NCI-H146 treated with DMSO at 0.1 percent for 48 hours (cell line): ENCODE measurements at regions not wholly inside any gene's neighbourhood (a gene's known extent, or its start where the extent isn't known, plus 50 kb on each side); places are given as distances from the start of the nearest gene placed in this dataset.

Experiments
- DNase-seq: peaks from one replicate; lab custom pipeline; 2025; ENCODE audit not compliant: unreplicated experiment; lab: John Stamatoyannopoulos, UW

DNA sequence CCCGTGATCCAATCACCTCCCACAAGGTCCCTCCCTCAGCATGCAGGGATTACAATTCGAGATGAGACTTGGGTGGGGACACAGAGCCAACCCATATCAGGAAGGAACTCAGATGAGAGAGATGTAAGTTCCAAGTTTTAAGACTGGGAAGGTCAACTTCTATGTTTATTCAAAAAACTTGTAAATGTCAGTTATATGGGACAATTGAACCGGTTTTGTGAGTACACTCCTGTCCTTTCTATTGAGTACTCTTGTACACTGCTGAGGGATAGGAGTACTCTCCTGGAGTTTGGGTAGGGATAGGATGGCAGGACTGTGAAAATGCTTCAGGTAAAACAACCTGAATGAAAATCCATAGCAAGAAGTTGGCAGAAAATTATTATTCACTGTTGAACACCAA, 239.1 kb downstream of the ZNF674 start:
- no peak for DNase-seq

DNA sequence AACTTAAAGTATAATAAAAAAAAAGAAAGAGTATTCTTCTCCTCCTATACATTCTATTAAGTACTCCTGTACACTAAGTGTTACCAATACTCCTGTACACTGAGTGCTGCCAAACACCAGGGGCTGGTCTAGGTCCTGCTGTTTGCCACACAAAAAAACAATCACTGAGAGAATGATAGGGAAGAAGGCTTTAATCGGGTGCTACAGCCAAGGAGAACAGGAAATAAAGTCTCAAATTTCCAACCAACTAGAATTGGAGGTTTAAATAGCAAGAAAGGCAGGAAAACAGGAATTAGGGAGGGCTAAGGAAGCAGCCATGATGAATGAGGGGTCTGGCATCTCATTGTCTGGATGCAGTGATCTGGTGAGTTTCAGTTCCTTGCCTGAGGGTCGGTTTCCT, 239.8 kb downstream of the ZNF674 start:
- DNase-seq = no peak

DNA sequence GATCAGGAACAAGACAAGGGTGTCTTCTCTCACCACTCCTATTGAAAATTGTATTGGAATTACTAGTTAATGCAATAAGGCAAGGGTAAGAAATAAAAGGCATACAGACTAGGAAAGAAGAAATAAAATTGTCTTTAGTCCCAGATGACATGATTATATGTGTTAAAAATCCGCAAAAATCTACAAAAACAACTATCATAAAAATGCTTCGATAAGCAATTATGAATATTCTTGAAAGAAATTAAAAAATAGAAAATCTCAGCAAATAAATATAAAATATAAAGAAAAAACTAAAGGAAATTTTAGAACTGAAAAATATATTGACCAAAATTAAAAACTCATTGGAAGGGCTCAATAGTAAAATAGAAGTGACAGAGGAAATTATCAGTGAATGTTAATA, 243.3 kb downstream of the ZNF674 start:
- no peak for DNase-seq

DNA sequence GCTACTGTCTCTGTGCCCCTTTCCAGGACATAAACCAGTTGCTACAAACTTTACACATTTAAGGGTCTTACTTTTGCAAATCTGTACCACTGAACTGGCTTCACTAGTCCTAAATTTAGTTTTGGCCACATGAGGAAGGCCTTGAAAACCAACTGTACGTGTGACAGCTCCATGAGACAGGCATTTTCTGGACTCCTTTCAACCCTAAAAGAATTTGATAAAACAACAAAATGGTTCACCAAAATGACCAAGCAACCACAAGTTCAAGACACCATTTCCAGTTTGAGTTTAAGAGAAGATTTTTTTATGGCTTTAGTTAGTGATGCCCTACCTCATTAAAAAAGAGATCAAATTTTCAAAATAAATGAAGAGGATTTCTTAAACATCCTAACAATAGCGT, 246.4 kb downstream of the ZNF674 start:
- DNase-seq = no peak

DNA sequence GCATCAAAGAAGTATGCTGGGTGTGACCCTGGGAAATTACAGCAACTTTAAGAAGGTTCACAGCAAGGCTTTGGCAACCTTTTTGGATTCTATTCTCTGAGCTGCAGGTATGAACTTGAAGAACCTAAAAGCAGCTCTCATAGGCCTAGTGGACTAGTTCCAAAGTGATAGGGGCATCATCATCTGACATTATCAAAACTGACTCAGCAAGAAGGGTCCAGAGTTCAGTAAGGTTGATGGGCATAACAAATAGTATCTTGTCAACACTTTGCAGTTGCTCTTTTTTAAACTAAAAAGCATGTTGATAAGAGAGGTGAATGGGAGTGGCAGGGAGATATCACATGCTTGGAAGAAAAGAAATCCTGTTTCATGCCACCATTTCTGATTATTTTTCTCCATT, 249.3 kb downstream of the ZNF674 start:
- DNase-seq = no peak

DNA sequence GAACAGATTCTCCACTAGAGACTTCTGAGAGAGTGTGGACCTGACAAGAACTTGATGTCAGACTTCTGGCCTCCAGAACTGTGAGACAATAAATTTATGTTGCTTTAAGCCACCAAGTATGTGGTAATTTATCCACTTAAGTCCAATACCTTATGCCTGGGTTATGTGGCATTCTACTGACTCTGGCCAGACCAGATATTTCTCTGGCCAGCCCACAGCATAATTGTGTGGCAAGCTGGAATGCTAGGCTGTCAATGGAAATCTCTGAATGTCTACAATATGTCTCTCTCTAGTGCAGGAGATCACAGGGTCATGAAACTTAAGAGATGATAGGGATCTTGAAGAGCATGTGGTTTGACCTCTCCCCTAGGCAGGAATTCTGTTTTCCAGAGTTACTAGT, 251.0 kb downstream of the ZNF674 start:
- no peak for DNase-seq

DNA sequence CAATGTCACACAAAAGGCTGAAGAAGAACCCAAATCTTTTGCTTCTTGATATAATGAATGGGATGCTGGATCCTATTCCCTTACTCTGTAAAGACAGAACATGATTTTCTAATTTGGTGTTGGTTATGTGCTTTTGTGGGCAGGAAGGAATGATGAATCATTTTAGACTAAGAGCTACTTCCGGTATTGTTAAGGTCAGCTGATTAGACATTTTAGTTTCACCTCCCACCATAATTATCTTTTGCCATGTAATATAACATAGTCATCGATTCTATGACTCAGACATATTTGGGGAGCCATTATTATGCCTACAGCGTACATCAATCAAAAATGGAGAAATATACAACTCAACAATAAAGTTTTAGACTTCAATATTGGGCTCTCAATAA, 265.3 kb downstream of the ZNF674 start:
- DNase-seq = no peak

DNA sequence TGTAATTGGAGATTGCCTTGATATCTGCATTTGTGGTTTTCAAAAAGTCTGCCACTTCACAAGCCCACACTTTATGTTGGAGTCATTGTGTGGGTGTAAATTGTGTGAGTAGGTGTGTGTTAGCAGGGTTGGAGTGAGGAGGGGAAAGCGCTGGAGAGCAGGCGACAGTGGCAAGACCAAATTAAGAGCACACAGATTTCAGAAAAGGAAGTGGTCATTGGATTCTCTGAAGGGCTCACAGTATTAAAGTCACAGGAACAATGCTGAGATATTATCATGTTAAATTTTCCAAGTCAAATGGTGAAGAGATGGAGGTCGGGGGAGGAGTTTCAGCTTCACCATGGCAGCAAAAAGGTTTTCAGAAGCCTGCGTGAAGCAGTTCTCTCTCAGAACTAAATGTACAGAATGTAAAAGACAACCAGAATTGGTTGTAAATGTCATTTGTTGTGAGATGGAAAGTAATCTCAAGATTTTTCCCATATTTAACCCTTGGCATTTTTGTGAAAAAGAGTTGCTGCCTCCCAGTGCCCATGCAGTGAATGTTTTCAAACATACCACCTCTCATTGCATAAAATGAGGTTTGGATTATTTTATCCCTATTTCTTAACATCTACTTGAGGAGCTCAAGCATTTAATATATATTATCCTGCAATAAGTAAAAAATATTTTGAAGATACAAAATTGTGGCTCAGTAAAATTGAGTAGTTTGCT, 265.9 kb downstream of the ZNF674 start:
- DNase-seq = peak; percentile 1

DNA sequence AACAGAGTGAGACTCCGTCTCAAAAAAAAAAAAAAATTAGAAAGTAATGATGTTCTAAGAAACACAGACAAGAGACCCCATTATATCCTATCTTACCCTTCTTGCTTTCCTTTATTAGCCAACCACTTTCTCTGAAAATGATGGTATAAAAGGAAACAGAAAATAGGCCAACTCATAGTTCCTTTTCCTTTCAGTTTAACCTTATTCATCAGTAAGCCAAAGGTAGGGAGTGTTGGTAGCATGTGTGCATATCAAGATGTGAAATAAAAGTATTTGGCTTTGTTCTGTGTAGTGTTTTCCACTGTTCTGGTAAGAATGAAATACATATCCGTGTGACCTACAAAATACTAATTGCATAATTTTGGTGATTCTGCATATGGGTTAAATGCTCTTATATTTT, 266.6 kb downstream of the ZNF674 start:
- no peak for DNase-seq

DNA sequence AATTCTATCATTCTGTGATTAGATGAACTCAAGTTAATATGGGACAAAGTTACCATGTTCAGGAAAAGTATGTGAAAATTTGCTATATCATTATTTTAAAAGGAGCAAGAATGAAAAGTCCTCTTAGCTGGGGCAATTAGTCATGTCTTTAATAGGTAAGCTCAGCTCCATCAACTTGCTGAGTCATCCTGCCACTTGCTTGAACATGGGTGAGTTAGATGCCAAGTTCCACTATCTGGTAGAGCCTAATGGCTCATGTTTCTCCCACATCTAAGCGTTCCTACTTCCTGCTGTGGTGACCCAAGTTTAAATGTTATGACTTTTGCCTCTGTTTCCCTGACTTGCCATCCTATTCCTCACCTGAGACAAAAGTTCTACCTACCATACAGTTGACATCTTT, 276.8 kb downstream of the ZNF674 start:
- DNase-seq = no peak

DNA sequence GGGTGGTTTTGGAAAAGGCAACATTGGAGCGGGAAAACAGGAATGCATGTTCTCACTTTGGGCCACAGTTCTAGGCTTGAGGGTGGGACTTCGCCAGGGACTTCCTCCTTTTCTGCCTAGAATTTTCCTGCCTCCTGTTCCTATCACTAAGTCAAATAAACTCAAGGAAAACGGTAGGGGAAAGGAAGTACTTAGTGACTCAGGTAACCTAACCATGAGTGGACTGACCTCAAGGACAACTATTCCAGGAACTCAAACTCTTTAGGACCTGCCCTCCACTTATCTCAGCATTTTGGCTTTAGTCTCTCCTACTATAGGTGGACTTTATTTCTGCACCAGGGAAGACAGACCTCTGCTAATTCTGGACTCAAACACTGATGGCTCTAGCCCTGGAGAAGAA, 281.7 kb downstream of the ZNF674 start:
- DNase-seq = no peak

DNA sequence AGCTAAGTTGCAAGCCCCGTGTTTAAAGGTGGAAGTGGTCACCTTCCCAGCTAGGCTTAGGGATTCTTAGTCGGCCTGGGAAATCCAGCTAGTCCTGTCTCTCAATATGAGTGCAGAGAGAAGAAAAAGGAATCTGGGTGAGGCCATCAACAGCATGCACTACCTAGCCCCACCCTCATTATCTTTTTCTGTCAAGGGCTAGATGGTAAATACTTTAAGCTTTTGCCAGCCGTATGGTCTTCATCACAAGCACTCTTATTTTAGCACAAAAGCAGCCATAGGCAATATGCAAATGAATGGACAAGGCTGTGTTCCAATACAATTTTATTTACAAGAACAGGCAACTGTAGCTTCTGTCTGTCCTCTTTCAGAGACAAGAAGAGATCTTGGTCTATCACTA, 282.9 kb downstream of the ZNF674 start:
- no peak for DNase-seq

DNA sequence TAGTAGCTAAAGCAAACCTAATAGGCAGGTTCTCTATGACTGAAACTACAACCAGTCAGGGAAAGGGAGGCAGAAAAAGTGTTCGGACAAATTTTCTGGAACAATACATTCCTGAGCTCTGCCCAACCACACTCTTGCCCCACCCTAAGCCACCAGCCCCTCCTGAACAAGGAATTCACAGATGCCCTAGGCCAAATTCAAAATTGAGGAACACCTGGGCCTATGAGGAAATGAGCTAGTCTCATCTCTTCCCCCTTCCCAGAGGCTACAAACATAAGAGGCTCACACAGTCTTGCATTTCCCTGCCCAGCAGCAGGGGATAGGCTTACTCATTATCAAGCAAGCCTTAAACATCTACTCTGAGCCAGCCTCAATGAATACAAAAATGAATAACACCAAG, 284.7 kb downstream of the ZNF674 start:
- no peak for DNase-seq

DNA sequence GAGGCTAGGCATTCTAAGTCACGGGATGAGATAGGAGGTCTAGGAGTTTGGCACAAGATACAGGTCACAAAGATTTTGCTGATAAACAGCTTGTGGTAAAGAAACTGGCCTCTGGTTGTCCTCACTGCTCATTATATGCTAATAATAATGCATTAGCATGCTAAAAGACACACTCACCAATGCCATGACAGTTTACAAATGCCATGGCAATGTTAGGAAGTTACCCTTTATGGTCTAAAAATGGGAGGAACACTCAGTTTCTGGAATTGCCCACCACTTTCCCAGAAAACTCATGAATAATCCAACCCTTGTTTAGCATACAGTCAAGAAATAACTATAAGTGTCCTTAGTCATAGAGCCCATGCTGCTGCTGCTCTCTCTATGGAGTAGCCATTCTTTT, 286.9 kb downstream of the ZNF674 start:
- DNase-seq = no peak

DNA sequence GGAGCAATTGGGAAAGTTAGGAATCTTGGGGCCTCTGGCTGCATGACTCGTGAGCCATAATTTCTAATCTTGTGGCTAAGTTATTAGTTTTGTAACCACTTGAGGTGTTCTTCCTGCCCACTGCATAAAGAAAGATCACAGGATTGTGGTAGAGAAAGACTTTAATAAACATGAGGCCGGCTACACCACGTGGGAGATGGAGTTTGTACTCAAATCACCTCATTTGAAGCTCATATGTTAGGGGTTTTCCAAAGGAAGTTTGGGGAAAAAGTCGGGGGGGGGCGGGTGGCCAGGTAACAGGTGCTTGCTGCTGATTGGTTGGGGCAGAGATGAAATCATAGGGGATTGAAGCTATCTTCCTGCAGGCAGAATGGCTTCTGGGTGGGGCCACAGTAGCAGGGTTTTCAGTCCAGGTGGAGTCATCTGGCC, 287.8 kb downstream of the ZNF674 start:
- DNase-seq = no peak

DNA sequence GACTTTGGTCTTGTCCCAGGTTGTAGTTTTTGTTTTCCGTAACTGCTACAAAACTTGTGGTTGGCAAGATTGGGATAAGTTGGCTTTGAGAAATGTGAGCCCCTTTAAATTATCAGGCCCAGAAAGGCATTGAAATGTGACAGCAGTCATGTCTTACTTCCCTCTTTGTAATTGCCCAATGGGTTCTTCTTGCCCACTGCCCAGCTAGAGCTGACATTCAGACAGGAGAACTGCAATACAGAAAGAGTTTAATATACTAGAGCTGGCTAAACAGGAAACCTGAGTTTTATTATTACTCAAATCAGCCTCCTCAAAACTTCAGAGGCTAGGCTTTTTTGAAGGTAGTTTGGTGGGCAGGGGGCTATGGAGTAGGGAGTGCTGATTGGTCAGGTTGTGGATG, 288.3 kb downstream of the ZNF674 start:
- DNase-seq = no peak

DNA sequence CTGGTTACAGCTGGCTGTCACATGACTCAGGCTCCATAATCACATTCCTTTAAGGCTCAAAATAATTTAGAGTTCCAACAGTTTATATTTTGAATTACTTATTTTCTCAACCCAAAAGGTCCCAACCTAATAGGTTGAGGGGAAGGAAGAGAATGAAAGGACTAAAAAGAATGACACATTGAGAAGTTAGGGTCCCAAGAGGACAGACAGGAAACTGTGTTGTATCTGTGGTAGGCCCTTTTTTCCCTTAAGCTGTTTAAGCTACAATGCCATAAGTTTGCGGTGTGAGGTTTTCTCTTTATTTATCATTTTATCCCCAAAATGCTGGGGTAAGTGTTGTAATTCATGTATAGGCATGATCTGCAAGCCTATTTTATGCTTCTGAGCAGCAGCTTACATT, 290.2 kb downstream of the ZNF674 start:
- no peak for DNase-seq

DNA sequence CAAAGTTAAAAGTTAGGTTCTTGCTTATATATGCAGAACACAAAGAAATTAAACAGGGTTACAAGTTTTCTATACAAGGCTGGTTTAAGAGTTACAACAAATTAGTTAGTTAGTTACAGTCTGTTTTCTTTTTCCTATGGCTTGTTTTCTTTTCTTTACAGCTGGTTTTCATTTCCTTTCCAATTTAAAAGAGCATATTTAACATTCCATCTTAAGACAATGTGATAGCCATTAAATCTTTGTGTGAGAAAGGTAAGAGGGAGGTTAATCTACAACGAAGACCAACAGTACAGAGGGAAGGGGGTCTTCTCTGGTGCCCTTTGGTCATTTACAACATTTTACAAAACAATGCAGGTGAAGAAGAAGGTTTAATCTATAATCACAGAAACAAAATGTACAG, 290.6 kb downstream of the ZNF674 start:
- no peak for DNase-seq

DNA sequence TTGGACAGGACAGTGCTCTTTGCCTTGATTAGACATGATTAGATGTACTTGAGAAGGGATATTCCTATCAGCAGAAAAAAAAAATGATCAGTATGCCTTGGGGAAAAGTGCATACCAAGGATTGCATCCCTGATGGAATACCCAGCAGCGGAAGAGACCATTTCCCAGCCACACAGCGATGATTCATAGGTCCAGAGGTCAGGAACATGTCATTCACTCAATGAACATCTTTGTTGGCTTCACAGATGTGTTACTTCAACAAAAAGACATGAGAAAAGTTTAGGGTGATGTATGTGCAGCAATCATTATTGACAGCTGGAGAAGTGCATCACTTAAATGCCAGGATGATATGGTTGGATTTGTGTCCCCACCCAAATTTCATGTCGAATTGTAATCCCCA, 293.5 kb downstream of the ZNF674 start:
- no peak for DNase-seq

DNA sequence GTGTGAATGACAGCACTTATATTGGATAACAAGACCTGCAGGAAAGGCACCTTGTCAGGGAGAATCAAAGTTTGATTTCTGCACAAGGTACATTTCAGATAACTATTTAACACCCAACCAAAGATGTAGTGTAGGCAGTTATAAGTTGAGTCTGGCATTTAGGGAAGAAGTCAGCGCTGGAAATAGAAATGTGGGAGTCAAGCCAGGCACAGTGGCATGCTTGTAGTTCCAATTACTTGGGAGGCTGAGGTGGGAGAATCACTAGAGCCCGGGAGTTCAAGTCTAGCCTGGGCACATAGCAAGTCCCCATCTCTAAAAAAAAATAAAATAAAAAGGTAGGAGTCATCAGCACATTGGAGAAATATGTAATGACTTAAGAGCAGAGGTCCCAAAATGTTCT, 295.1 kb downstream of the ZNF674 start:
- no peak for DNase-seq

DNA sequence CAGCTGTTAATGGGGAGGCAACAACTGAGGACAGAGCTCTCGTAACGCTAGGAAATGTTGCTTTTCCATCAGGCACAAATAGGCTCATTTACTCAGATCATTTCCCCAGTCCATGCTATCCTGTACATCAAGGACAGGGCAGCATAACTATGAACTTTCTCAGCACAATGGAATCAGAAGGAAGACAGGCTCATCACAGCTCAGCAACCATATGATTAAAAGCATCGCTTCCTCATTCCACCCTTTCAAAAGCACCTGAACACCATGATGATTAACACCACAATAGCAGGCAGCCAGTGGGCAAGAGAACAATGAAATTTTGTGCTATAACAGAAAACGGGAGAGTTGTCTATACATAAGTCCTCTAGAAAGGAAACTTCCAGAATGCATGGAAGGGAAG, 297.8 kb downstream of the ZNF674 start:
- DNase-seq = no peak

DNA sequence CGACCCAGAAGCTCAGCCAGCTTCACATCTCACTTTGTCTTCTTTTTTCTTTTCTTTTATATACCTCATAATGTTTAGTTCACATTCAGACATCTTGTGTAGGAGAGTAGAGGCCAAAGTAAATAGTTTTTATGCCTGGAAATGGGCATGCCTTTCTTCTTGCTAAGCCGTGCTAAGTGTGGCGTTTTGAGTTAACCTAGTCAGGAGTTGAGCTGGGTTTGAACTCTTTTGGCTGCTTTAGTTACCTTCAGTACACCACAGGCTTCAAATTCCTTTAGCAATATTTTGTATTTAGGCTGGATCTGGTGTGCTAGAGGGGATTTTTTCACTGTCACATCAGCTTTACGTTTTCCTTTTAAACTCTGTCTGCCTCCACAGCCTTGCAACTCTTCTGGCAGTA, 300.8 kb downstream of the ZNF674 start:
- no peak for DNase-seq

DNA sequence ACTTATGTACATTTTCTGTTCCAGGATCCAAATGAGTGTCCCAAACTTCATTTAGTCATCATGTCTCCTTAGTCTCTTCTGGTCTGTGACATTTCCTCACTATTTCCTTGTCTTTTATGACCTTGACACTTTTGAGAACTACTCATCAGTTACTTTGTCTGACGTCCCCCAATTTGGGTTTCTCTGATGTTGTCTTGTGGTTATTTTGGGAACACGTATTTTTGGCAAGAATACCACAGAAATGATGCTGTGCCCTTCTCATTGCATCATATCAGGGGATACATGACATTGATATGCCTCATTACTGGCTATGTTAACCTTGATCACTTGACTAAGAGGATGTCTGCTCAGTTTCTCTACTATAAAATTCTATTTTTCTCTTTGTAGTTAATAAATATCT, 308.8 kb downstream of the ZNF674 start:
- no peak for DNase-seq

DNA sequence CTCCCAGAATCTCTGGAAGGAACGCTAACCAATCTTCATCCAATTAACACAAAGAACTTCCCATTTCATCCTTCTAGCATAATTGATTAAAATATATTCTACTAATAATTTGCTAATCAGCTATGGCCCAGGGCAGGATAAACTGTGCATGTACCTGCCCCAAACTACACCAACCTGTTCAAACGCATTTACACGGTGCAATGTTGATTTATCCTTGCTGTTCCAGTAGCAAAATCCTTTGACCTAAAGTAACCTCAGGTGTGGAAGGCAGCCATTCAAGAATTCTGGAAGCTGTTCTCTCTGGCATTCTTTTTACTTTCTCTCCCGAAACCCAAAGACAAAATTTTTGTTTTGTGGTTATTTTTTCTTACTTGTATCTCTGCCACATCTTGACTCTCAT, 309.4 kb downstream of the ZNF674 start:
- no peak for DNase-seq
